ENCODE measurements at regions not wholly inside any gene's neighbourhood (a gene's known extent, or its start where the extent isn't known, plus 50 kb on each side); places are given as distances from the start of the nearest gene placed in this dataset.

DNA sequence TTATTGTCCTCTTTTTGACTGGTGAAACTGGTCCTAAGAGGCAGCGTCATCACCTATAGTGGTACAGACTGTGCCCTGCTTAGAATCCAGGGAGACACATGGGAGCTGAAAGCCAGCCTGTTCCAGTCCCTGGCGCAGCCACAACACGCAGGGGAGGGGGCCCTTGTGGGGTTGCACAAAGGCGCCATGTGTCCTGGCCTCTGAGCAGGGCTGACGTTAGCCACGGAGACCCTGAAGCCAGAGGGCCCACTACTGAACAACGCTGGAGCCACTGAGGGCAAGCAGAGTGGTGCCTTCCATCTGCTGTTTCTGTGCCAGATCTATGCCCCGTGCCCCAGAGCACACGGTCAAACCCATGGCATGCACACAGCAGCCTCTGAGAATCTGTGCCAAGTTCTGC lies 147.3 kb downstream of the ACTL7B start:
- TF ChIP-seq JUN (IDR thresholded peaks at IDR 0.05; ENCODE audit: borderline replicate concordance, insufficient read depth, insufficient read length, low read depth) (no peak), POLR2AphosphoS5 (IDR thresholded peaks at IDR 0.05; ENCODE audit: insufficient read depth, low read depth, low read length) (no peak), POLR2A (IDR thresholded peaks at IDR 0.05; ENCODE audit: low read depth, low read length) (no peak), EZH2 (IDR thresholded peaks at IDR 0.05; ENCODE audit: borderline replicate concordance, low read depth, low read length, severe bottlenecking) (no peak), FOS (IDR thresholded peaks at IDR 0.05; ENCODE audit: borderline replicate concordance, insufficient read depth, low read length) (no peak), MYC (IDR thresholded peaks at IDR 0.05; ENCODE audit: low read depth, low read length) (no peak), GATA2 (IDR thresholded peaks at IDR 0.05; ENCODE audit: insufficient read depth, insufficient read length, low read depth, low read length) (no peak)
- TF ChIP-seq, protein P1, sequence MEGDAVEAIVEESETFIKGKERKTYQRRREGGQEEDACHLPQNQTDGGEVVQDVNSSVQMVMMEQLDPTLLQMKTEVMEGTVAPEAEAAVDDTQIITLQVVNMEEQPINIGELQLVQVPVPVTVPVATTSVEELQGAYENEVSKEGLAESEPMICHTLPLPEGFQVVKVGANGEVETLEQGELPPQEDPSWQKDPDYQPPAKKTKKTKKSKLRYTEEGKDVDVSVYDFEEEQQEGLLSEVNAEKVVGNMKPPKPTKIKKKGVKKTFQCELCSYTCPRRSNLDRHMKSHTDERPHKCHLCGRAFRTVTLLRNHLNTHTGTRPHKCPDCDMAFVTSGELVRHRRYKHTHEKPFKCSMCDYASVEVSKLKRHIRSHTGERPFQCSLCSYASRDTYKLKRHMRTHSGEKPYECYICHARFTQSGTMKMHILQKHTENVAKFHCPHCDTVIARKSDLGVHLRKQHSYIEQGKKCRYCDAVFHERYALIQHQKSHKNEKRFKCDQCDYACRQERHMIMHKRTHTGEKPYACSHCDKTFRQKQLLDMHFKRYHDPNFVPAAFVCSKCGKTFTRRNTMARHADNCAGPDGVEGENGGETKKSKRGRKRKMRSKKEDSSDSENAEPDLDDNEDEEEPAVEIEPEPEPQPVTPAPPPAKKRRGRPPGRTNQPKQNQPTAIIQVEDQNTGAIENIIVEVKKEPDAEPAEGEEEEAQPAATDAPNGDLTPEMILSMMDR (IDR thresholded peaks at IDR 0.05; ENCODE audit: extremely low read depth in 1 of 2, insufficient read depth in 1 of 2, low read depth in 1 of 2, low read length in 2 of 2): no peak
- TF ChIP-seq, protein P2, sequence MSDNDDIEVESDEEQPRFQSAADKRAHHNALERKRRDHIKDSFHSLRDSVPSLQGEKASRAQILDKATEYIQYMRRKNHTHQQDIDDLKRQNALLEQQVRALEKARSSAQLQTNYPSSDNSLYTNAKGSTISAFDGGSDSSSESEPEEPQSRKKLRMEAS (IDR thresholded peaks at IDR 0.05; ENCODE audit: insufficient read depth, insufficient read length): no peak

Data from endothelial cell of umbilical vein (primary cell).